Stomach (tissue), 4 donors: ENCODE measurements at regions not wholly inside any gene's neighbourhood (a gene's known extent, or its start where the extent isn't known, plus 50 kb on each side); places are given as distances from the start of the nearest gene placed in this dataset.

ENCODE experiments used
- POLR2A ChIP-seq, 4 donors: fragments of 450-650 bp; IDR thresholded peaks; one replicate each; pipeline ENCODE4 v1.6.1; 2016; ENCODE audit warnings: antibody characterized with exemption in 4 of 4, control low read depth in 2 of 4, mild to moderate bottlenecking in 1 of 4, moderate library complexity in 1 of 4
- POLR2AphosphoS5 ChIP-seq, 3 donors: sonication (generic); formaldehyde crosslinking; IDR thresholded peaks; one replicate each; pipeline ENCODE4 v1.6.1; 2016; ENCODE audit warnings: antibody characterized with exemption in 3 of 3
- TF ChIP-seq, protein P1 (sequence below), 7 experiments: fragments of 450-650 bp in 4 of 7; fragments of 200-600 bp in 3 of 7; sonication (generic) in 3 of 7; IDR thresholded peaks; one replicate each; pipeline ENCODE4 v1.5.1; 2016 to 2019; ENCODE audit warnings: antibody characterized with exemption in 7 of 7, control low read depth in 2 of 7, mild to moderate bottlenecking in 1 of 7

DNA sequence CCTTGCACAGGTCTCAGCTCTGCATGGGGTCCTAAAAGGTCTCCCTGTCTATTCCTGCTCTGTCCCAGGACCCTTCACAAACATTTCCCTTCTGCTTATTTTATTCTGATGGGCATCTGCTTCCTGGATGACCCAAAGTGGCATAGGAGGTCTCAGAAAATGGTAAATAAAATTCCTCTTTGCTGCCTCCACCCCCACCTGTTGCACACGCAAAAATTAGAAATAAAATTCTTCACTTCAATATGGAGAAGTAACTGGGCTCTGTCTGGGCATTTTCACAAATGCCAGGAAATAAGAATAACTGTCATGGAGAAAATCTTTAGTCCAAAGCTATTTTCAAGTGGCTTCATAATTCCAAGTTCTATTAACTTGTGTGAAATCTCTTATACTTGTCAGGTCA lies 106.6 kb upstream of the MAP1B start:
- TF ChIP-seq, protein P1, sequence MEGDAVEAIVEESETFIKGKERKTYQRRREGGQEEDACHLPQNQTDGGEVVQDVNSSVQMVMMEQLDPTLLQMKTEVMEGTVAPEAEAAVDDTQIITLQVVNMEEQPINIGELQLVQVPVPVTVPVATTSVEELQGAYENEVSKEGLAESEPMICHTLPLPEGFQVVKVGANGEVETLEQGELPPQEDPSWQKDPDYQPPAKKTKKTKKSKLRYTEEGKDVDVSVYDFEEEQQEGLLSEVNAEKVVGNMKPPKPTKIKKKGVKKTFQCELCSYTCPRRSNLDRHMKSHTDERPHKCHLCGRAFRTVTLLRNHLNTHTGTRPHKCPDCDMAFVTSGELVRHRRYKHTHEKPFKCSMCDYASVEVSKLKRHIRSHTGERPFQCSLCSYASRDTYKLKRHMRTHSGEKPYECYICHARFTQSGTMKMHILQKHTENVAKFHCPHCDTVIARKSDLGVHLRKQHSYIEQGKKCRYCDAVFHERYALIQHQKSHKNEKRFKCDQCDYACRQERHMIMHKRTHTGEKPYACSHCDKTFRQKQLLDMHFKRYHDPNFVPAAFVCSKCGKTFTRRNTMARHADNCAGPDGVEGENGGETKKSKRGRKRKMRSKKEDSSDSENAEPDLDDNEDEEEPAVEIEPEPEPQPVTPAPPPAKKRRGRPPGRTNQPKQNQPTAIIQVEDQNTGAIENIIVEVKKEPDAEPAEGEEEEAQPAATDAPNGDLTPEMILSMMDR (IDR thresholded peaks at IDR 0.05): no peak
- TF ChIP-seq POLR2AphosphoS5 (IDR thresholded peaks at IDR 0.05): no peak
- TF ChIP-seq POLR2A (IDR thresholded peaks at IDR 0.05): no peak
